ENCODE measurements at regions not wholly inside any gene's neighbourhood (a gene's known extent, or its start where the extent isn't known, plus 50 kb on each side); places are given as distances from the start of the nearest gene placed in this dataset.

DNA sequence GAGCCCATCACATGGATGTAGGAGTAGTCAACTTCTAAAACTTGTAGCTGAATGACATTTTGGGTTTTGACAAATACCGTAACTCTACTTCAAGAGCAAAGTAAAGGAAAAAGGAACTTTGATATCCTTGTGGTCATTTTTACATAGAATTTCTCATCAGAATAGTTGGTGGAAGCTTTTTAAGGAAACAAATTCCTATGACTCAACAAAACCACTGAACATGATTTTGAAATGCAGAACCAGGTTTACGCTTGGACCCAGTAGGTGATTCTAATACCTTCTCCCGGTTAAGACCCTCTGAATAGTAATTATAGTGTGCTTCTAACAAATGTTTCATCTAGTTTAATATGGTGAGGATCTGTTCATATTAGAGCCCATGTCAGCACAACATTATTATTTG lies 307.8 kb downstream of the GPR37 start:
- POLR2A ChIA-PET: no interaction called here
- H3K27me3 Mint-ChIP-seq: no peaks in the 10 kb centered on the region
- no peaks in the 10 kb centered on the region for H3K36me3 Mint-ChIP-seq (ENCODE audit: low read depth)
- no peak for DNase-seq
- no peaks in the 10 kb centered on the region for H3K9me3 Mint-ChIP-seq
- no peak overlapping the region for H3K27ac Mint-ChIP-seq
- H3K4me1 Mint-ChIP-seq: no peaks in the 10 kb centered on the region
- CTCF ChIA-PET: no interaction called here
- H3K4me3 Mint-ChIP-seq: no peak overlapping the region

DNA sequence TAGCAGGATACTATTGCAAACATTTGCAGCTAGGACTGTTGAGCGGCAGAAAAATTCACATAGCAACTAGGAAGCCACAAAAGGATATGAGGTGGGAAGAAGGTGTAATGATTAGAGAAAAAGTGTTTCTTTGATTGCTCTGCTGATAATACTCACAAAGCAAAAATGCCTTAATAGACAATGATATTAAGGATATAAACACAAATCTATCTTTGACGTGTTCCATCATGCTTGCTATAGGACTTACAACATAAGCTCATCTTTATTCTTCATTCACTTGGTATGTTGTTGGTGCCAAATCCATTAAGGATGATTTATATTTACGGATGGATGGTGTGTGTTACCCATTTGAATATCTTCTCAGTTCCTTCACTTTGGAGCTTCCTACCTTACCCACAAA lies 309.3 kb downstream of the GPR37 start:
- DNase-seq: no peak
- Mint-ChIP-seq H3K36me3 (ENCODE audit: low read depth) (no peaks in the 10 kb centered on the region), H3K4me3 (no peak overlapping the region), H3K9me3 (no peaks in the 10 kb centered on the region), H3K27me3 (no peaks in the 10 kb centered on the region), H3K4me1 (no peaks in the 10 kb centered on the region), H3K27ac (no peak overlapping the region)
- ChIA-PET POLR2A (no interaction called here), CTCF (no interaction called here)

DNA sequence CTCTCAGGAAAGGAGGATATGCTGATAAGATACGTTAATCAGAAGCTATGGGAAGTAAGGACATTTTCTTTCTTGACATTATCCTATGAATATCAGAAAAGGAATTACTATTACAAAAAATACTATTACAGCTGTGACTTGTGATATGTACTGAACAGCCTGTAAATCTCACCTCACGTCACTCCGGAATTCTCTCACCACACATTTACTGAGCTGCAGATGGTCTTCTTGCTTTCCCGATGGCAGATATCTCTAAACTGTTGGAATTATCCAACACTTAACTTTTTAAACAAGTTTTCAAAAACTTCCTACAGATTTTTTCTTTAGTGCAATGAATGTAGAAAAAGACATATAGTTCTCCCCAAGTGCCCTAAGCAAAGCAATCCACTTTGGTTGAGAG lies 313.4 kb downstream of the GPR37 start:
- ChIA-PET CTCF (no interaction called here), POLR2A (no interaction called here)
- no peak for DNase-seq
- no peak overlapping the region for H3K27ac Mint-ChIP-seq
- no peak overlapping the region for H3K4me3 Mint-ChIP-seq
- no peaks in the 10 kb centered on the region for H3K4me1 Mint-ChIP-seq
- peaks cover 2% of the 10 kb centered on the region for H3K9me3 Mint-ChIP-seq
- H3K27me3 Mint-ChIP-seq: no peaks in the 10 kb centered on the region
- H3K36me3 Mint-ChIP-seq (ENCODE audit: low read depth): no peaks in the 10 kb centered on the region

DNA sequence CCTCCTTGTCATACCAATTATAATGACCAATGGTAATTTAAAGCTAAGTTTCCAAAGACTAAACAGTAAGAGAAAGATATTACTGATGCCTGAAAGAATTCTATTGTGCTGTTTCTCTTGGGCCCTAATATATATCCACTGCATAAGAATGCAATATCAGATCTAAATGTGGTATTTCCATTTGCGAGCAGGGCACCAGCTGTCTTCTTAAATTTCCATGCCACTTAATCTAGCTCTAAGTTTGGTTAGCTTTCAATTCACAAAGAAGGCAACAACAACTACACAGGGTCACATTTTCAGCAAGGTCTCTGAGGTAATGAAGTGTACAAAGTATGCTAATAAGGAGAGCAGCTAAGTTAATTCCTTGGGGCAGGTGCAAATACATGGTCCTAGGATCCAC lies 315.7 kb downstream of the GPR37 start:
- ChIA-PET POLR2A (no interaction called here), CTCF (no interaction called here)
- Mint-ChIP-seq H3K36me3 (ENCODE audit: low read depth) (no peaks in the 10 kb centered on the region), H3K4me1 (no peaks in the 10 kb centered on the region), H3K9me3 (peaks cover 2% of the 10 kb centered on the region), H3K27me3 (no peaks in the 10 kb centered on the region), H3K4me3 (no peak overlapping the region), H3K27ac (no peak overlapping the region)
- no peak for DNase-seq

DNA sequence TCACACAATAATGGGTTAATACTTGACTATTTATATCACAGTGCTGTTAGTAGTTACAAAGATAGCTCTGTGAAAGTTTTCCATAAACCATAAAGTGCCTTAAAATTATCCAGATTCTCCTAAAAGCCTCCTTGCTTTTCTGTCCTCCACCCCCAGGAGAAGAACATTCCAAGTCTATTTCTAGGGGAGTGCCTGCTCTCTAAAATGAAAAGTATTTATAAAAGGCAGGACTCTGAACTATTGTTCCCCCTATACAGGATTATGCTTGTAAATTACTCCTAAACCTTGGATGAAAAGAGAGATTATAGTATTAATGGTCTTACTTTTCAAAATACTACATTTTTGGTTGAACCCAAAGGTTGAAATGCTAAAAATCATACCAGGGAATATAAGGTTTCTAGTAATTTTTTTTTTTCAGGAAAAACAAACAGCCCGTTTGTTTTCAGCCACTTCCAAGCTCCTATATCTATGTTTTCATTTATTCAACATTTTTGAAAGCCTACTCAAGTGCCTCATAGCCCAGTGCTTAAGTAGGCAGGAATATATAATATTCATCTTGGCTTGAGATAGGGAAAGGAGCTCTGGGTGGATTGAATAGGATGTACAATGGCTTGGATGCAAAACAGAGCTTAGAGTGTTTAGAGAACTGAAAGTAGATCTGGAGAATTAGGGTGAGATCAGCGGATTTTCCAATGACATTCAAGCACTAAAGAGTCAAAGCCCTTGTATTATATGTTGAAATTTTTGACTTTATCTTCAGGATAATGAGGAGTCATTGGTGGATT lies 320.7 kb downstream of the GPR37 start:
- POLR2A ChIA-PET: no interaction called here
- Mint-ChIP-seq H3K27me3 (no peaks in the 10 kb centered on the region), H3K27ac (no peak overlapping the region), H3K4me3 (no peak overlapping the region), H3K4me1 (no peaks in the 10 kb centered on the region), H3K36me3 (ENCODE audit: low read depth) (no peaks in the 10 kb centered on the region), H3K9me3 (no peaks in the 10 kb centered on the region)
- CTCF ChIA-PET: interaction anchor here (0.8 kb wide), 1 partner anchor 8 kb away, joined by 4 read pairs; no protein-coding TSS in a partner anchor
- no peak for DNase-seq

DNA sequence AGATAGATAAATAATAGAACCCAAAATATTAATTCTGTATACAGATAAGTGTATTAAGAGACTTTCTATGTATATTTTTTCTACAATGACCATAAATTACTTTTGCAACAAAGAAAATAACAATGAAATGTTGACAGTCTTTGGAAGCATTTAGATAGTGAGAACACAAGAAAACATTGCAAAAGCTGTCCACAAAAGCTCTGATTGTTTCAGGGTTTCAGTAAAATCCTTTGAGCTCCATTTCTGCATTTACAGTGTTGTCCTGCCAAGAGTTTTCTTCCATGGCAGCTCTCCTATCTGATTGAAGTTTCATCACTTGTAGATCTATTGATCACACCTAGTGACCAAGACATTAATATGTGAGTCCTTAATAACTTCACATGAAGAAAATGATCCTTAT lies 321.8 kb downstream of the GPR37 start:
- Mint-ChIP-seq H3K4me3 (no peak overlapping the region), H3K27ac (no peak overlapping the region), H3K27me3 (no peaks in the 10 kb centered on the region), H3K36me3 (ENCODE audit: low read depth) (no peaks in the 10 kb centered on the region), H3K4me1 (no peaks in the 10 kb centered on the region), H3K9me3 (no peaks in the 10 kb centered on the region)
- POLR2A ChIA-PET: no interaction called here
- CTCF ChIA-PET: no interaction called here
- no peak for DNase-seq

DNA sequence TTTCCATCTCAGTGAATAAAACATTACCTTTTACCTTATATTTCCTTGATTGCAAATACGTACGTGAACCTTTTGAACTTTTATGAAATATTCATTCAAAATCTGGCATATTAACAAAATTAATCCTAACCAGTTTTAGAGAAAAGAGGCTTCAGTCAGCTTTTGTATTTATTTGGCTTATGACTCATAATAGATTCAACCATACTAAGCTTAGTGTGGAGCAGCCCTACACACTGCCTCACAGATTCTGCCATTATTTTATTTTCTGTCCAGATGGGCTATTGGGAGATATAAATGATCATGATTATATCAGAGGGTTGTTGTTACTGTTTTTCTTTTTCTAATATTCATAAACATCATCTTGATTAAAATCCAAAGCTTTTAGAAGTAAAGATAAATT lies 325.5 kb downstream of the GPR37 start:
- no peak for DNase-seq
- ChIA-PET CTCF (no interaction called here), POLR2A (no interaction called here)
- no peaks in the 10 kb centered on the region for H3K36me3 Mint-ChIP-seq (ENCODE audit: low read depth)
- H3K27me3 Mint-ChIP-seq: no peaks in the 10 kb centered on the region
- H3K9me3 Mint-ChIP-seq: no peaks in the 10 kb centered on the region
- H3K4me3 Mint-ChIP-seq: no peak overlapping the region
- no peak overlapping the region for H3K27ac Mint-ChIP-seq
- H3K4me1 Mint-ChIP-seq: no peaks in the 10 kb centered on the region

DNA sequence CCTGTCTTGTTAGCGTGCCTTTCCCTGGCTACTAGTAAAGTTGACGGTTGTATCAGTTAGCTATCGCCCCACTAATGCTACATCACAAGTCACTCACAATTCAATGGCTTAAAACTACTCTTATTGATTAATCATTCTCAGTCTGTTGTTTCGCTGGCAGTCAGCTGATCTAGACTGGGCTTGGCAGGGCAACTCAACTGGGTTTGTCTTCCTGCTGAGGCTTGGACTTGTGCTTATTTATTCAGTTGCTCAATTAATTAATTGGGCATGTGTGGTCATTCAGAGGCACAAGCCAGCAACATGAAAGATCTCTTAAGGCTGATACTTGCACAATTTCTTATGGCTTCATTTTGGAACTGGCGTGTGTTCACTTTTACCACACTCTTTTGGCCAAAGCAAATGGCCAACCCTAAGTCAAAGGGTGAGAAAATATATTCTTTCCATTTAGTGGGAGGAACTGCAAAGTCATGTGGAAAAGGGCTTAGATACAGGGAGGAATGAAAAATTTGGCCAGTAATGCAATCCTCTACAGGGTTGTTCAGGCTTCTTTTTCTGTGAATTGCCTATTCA lies 333.5 kb downstream of the GPR37 start:
- no peaks in the 10 kb centered on the region for H3K9me3 Mint-ChIP-seq
- no peak overlapping the region for H3K4me3 Mint-ChIP-seq
- CTCF ChIA-PET: no interaction called here
- no peaks in the 10 kb centered on the region for H3K4me1 Mint-ChIP-seq
- POLR2A ChIA-PET: no interaction called here
- DNase-seq: no peak
- no peaks in the 10 kb centered on the region for H3K27me3 Mint-ChIP-seq
- H3K36me3 Mint-ChIP-seq (ENCODE audit: low read depth): no peaks in the 10 kb centered on the region
- H3K27ac Mint-ChIP-seq: no peak overlapping the region

DNA sequence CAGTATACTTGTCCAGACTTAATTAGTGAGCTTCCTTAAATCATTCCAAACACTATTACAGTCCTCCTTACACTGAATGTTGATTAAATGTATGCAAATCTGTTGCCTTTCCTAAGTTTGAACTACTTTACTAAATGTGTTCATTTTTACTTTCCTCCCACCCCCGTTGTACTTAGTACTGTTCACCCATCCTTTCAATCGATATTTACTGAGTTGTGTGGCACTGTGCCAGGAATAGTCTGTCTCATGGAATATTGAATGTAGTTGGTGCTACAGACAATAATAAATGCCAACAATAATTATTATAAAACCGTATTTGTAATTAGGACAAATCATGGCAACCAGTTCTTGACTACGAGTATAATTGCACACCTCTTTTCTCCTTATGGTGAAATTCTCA lies 335.7 kb downstream of the GPR37 start:
- ChIA-PET POLR2A (no interaction called here), CTCF (no interaction called here)
- H3K27ac Mint-ChIP-seq: no peak overlapping the region
- no peaks in the 10 kb centered on the region for H3K36me3 Mint-ChIP-seq (ENCODE audit: low read depth)
- H3K9me3 Mint-ChIP-seq: no peaks in the 10 kb centered on the region
- H3K4me3 Mint-ChIP-seq: no peak overlapping the region
- no peak for DNase-seq
- no peaks in the 10 kb centered on the region for H3K4me1 Mint-ChIP-seq
- H3K27me3 Mint-ChIP-seq: no peaks in the 10 kb centered on the region

DNA sequence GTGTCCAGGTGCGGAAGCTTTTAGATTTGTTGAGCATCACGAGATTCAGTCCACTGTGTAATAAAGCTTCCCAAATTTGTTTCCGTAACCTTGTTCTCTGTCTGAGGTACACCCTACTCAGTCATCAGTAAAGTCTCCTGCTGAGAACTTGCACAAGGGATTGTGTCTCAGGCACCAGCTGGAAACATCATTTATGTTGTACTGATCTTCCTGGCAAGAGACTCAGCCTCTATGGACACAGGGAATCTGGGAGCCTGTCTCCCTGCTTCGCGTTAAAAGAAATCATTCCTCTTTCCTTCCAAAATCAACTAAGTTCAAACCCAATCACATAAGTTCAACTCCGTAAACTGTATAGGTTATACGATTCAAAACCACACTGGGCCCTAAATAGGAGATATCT lies 336.8 kb downstream of the GPR37 start:
- ChIA-PET POLR2A (no interaction called here), CTCF (no interaction called here)
- H3K4me3 Mint-ChIP-seq: no peak overlapping the region
- DNase-seq: no peak
- no peak overlapping the region for H3K27ac Mint-ChIP-seq
- H3K27me3 Mint-ChIP-seq: no peaks in the 10 kb centered on the region
- no peaks in the 10 kb centered on the region for H3K36me3 Mint-ChIP-seq (ENCODE audit: low read depth)
- H3K9me3 Mint-ChIP-seq: no peaks in the 10 kb centered on the region
- no peaks in the 10 kb centered on the region for H3K4me1 Mint-ChIP-seq

DNA sequence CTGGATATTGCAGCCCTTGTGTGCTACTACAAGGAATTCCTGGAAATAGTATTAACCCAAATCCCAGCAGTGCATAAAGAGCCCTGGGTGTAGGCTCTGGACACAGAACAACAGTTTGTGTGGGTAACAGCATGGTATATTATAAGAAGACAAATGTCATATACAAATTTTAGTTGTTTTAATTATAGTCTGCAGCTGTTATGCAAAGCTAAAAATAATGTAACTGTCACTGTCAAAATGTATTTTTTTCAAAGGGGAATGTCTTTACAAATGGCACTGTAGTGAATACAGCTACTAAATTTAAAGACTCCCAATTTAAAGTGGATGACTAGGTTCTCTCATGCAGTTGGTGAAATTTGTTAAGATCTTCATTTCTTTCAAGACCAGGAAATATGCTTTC lies 339.0 kb downstream of the GPR37 start:
- DNase-seq: no peak
- ChIA-PET CTCF (no interaction called here), POLR2A (no interaction called here)
- no peak overlapping the region for H3K27ac Mint-ChIP-seq
- no peak overlapping the region for H3K4me3 Mint-ChIP-seq
- H3K27me3 Mint-ChIP-seq: no peaks in the 10 kb centered on the region
- H3K36me3 Mint-ChIP-seq (ENCODE audit: low read depth): no peaks in the 10 kb centered on the region
- no peaks in the 10 kb centered on the region for H3K4me1 Mint-ChIP-seq
- H3K9me3 Mint-ChIP-seq: no peaks in the 10 kb centered on the region

DNA sequence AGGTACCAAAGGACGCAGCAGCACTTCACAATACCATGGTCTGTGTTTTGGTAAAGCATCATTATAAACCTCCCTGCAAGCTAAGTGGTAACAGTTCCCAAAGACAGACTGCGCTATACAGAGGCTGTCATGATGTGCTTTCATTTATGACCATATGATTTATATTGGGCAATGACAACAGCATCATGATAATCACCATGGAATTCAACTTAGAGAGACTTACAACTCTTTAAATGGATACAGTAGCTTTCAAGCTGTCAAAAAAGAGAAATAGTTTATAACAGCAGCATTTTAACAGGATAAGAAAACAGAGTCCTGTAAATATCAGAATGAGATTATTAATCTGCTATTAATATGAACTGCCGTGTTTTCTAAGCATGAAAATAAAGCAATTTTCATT lies 341.7 kb downstream of the GPR37 start:
- CTCF ChIA-PET: no interaction called here
- H3K4me3 Mint-ChIP-seq: no peak overlapping the region

DNA sequence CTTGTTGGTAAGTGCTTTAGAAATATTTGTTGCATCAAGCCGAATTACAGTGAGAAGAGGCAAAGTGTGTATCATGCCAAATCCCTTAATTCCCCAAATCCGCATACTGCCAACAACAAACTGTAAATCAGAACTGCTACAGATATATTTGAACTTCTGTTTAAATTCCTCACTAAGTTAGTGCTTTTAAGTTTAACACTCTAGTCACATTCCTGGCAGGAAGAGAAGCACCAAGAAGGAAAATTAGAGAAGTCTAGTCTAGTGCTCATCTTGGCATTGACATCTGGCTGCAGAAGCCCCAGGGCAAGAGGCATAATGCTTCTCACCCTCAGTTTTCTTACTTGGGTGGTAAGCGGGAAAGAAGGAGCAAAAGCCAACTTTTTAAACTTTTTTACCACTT lies 343.5 kb downstream of the GPR37 start:
- no peaks in the 10 kb centered on the region for H3K27me3 Mint-ChIP-seq
- no peak for DNase-seq
- peaks cover 2% of the 10 kb centered on the region for H3K9me3 Mint-ChIP-seq
- H3K4me3 Mint-ChIP-seq: no peak overlapping the region
- no peaks in the 10 kb centered on the region for H3K4me1 Mint-ChIP-seq
- ChIA-PET CTCF (no interaction called here), POLR2A (no interaction called here)
- no peak overlapping the region for H3K27ac Mint-ChIP-seq
- H3K36me3 Mint-ChIP-seq (ENCODE audit: low read depth): no peaks in the 10 kb centered on the region

More for the DNA sequence above, 341.7 kb downstream of the GPR37 start:
- peaks cover 2% of the 10 kb centered on the region for H3K9me3 Mint-ChIP-seq
- POLR2A ChIA-PET: no interaction called here
- no peaks in the 10 kb centered on the region for H3K36me3 Mint-ChIP-seq (ENCODE audit: low read depth)
- no peaks in the 10 kb centered on the region for H3K27me3 Mint-ChIP-seq
- DNase-seq: no peak
- H3K27ac Mint-ChIP-seq: no peak overlapping the region
- H3K4me1 Mint-ChIP-seq: no peaks in the 10 kb centered on the region

DNA sequence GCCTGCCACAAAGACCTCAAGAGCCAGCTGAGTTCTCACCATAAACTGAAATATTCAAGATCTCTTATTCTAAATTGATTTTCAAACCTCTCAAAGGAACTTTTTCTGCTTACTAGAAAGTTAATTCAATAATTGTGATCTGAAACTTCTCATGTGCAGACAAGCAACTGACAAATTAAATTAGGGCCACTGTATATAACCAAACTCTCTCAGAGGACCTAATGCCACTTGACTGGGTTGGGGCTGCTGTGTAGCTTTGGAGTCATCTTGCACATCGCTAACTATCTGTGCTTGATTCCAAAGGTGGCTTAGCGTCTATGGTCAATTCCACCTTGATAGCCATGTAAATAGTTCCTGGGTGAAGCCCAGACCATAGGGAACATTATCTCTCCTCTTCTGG lies 345.2 kb downstream of the GPR37 start:
- H3K36me3 Mint-ChIP-seq (ENCODE audit: low read depth): no peaks in the 10 kb centered on the region
- H3K27ac Mint-ChIP-seq: no peak overlapping the region
- peaks cover 2% of the 10 kb centered on the region for H3K9me3 Mint-ChIP-seq
- no peaks in the 10 kb centered on the region for H3K4me1 Mint-ChIP-seq
- POLR2A ChIA-PET: no interaction called here
- no peaks in the 10 kb centered on the region for H3K27me3 Mint-ChIP-seq
- no peak overlapping the region for H3K4me3 Mint-ChIP-seq
- CTCF ChIA-PET: no interaction called here
- DNase-seq: no peak
